Stimulated activated CD8-positive, alpha-beta memory T cell treated with anti-CD3 and anti-CD28 coated beads, Interleukin-4, amount 100 ng/mL, for 24 hours (primary cell): ENCODE measurements at regions not wholly inside any gene's neighbourhood (a gene's known extent, or its start where the extent isn't known, plus 50 kb on each side); places are given as distances from the start of the nearest gene placed in this dataset.
"Not testable (repeated sequence)": the region's sequence is repeated elsewhere in the genome, so short reads cannot be mapped to it uniquely, and the experiment has no call there.

Experiments used
- DNase-seq: peaks from one replicate; pipeline ENCODE4 v3.0.0-alpha.2; 2020; ENCODE audit warnings: low read depth

DNA sequence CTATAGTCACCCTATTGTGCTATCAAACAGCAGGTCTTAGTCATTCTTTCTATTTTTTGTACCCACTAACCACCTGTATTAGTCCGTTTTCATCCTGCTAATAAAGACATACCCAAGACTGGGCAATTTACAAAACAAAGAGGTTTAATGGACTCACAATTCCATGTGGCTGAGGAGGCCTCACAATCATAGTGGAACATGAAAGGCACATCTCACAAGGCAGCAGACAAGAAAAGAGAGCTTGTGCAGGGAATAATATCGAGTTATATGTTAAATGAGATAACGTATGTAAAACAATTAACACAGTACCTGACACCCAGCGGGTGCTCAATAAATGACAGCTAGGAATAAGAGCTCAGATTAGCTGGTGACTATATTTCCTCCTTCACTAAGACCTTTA is 88.1 kb upstream of the WDR44 start:
- DNase-seq, result no peak

DNA sequence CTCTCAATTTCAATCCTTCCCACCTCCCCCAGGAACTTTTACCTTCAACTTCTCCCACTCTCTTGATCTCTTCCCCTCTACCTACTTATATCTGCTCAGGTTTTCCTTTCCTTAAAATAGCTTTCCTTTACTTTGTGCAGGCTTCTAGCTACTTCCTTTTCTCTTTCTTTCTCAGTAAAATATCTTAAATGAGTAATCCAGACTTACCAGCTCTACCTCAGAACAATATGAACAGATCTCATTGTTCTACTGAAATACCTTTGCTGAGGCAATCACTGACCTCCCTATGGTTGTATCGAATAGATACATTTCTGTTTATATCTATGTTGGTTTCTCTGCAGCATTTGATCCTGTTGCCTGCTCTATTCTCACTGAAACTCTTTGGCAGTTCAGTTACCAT is 86.7 kb upstream of the WDR44 start:
- no peak for DNase-seq

DNA sequence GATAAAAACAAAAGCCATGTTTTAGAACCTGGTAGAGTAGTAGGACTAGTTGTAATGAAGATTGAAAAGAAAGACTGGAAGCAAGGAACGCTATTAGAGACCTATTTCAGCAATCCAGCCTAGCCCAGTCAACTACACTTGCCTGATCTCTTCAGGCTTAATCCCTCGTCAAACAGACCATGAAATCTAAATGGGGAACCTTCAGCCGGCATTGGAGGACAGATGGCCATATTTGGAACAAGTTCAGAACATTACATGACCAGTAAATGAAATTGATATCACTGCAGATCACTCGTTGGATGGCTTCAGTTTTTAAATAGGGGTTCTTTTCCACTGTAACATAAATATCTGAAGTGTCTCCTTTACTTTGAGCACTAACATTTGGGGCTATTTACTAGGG is 84.8 kb upstream of the WDR44 start:
- DNase-seq, result no peak

DNA sequence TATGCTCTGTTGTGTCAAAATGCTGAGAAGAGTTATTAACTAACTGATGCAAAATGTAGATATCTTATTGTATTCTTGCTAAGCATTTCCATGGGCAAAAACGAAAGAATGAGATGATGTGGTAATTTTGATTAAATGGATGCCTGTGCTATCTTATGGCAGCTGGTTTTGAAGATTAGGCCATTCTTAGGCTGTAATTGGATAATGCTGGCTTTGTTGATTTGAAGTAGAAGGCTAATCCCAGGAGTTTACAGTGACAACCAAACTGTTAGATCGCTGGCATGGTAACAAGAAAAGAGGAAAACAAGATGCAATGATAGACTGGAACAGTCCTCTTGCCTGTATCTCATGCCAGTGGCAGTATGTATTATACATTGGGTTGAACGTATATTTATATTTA is 74.1 kb upstream of the WDR44 start:
- DNase-seq, result no peak

DNA sequence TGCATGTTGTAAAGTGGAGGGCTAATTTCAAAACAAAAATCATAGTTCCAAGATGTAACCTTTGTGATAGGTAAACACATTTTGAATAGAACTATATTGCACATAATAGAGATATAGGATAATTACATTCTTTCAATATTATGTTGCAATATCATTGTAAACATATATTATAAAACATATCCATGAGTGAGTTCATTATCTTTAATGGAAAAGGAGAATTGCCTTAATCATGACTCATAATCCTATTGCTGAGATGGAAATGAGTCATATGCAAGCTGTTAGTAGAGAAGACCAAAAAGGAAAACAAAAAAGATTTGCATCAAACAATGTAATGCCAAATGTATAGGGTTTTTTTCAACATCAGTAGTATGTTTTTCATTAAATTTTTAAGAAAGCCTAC is 73.7 kb upstream of the WDR44 start:
- DNase-seq, result no peak

DNA sequence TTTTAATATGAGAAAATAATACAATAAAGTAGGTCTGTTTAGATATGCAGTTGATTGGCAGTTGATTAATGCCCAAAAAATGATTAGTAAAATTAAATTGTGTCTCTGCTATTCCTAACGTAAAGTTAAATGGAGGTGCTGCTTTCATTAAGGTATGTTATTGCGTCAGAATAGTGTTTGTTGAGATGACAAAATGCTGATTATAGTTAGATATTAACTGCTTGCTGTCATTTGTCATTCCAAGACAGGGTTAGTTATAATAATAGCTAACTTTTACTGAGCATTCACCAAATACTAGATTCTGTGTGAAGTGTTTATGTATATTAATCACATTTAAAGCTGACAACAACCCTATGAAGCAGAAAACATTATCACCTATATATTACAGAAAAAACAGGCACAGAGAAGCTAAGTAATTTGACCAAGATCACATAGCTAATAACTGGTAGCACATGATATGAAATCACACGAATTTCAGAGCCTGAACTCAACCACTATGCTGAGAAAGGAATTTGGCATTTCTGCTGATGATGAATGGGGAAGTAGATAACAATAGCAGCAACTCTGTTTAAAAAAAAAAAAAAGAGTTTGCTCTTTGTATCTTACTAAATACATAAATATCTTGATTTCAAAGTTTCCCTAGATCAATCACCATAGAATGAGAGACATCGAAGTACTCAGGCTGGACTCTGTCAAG is 59.7 kb upstream of the WDR44 start:
- no peak for DNase-seq

DNA sequence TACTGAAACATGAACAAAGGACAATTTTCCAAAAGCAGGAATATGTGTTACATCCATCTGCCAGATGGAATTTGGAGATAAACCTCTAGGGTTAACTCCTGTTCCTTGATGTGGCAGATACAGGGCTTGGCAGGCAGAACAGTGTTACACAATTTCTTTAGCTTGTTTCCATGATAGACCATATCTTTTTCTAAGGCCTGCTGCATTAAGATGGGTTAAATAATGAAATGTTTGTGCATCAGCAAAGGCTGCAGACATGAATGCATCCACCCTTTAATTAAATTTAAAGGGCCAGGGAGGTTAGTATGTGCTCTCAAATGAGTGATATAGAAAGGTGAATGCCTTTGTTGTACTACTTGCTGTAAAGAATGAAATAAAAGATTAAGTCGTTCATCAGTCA is 50.1 kb upstream of the WDR44 start:
- not testable (repeated sequence) for DNase-seq
